SU-DHL-6 (cell line): ENCODE measurements at regions not wholly inside any gene's neighbourhood (a gene's known extent, or its start where the extent isn't known, plus 50 kb on each side); places are given as distances from the start of the nearest gene placed in this dataset.
"Not testable (repeated sequence)": the region's sequence is repeated elsewhere in the genome, so short reads cannot be mapped to it uniquely, and the experiment has no call there.

ENCODE experiments used
- H2AFZ ChIP-seq: fragments of 200-600 bp; sonication (generic); 2 replicates; pipeline ENCODE4 v1.6.1; 2014; ENCODE audit warnings: low read depth, mild to moderate bottlenecking, moderate library complexity, mixed read lengths, antibody characterized with exemption, low read length; ENCODE audit not compliant: severe bottlenecking
- H3F3A ChIP-seq: fragments of 200-600 bp; shearing (Covaris generic); 2 replicates; pipeline ENCODE4 v1.6.0; 2016; ENCODE audit warnings: antibody characterized with exemption, mild to moderate bottlenecking; ENCODE audit not compliant: insufficient read depth
- H3K27ac ChIP-seq: fragments of 200-600 bp; sonication (generic); 2 replicates; pipeline ENCODE4 v1.5.1; 2016; ENCODE audit warnings: low read depth, mild to moderate bottlenecking, low read length, moderate library complexity, mixed read lengths
- H3K27me3 ChIP-seq: fragments of 200-600 bp; sonication (generic), shearing (Covaris generic); 2 replicates; pipeline ENCODE4 v1.6.0; 2014; ENCODE audit warnings: mild to moderate bottlenecking, low read length
- H3K36me3 ChIP-seq: fragments of 200-600 bp; sonication (generic); 2 replicates; pipeline ENCODE4 v1.6.1; 2014; ENCODE audit warnings: mild to moderate bottlenecking, low read length, mixed read lengths
- H3K4me2 ChIP-seq: fragments of 300-600, 200-600 bp; shearing (Covaris generic), sonication (generic); 2 replicates; pipeline ENCODE4 v1.6.0; 2014; ENCODE audit warnings: low read length, low read depth, mild to moderate bottlenecking; ENCODE audit not compliant: poor library complexity, severe bottlenecking
- H3K4me3 ChIP-seq: fragments of 200-600 bp; sonication (generic); 2 replicates; pipeline ENCODE4 v1.5.1; 2014; ENCODE audit warnings: antibody characterized with exemption, low read length, mild to moderate bottlenecking, mixed read lengths; ENCODE audit not compliant: insufficient read depth, poor library complexity, severe bottlenecking
- H3K79me2 ChIP-seq: fragments of 200-600 bp; sonication (generic); 2 replicates; pipeline ENCODE4 v1.6.1; 2014; ENCODE audit warnings: mild to moderate bottlenecking, low read length, moderate library complexity; ENCODE audit not compliant: insufficient read depth
- H3K9ac ChIP-seq: fragments of 200-600 bp; sonication (generic); 2 replicates; pipeline ENCODE4 v1.7.0; 2014; ENCODE audit warnings: mild to moderate bottlenecking, low read length
- H3K9me2 ChIP-seq: fragments of 200-600 bp; sonication (generic); replicated peaks from 2 replicates; pipeline ENCODE4 v1.6.1; 2014; ENCODE audit warnings: low read length; ENCODE audit not compliant: insufficient read depth
- H3K9me3 ChIP-seq: fragments of 200-600 bp; sonication (generic); 2 replicates; pipeline ENCODE4 v1.6.1; 2014; ENCODE audit warnings: low read length, mixed read lengths; ENCODE audit not compliant: insufficient read depth
- H4K20me1 ChIP-seq: fragments of 200-600 bp; sonication (generic); 2 replicates; pipeline ENCODE4 v1.6.1; 2014; ENCODE audit warnings: low read depth, mild to moderate bottlenecking, antibody characterized with exemption, low read length, moderate library complexity, mixed read lengths
- CTCF ChIP-seq: fragments of 200-600 bp; sonication (generic); IDR thresholded peaks from one replicate; pipeline ENCODE4 v1.5.1; 2017; ENCODE audit warnings: antibody characterized with exemption, mild to moderate bottlenecking, low read length, moderate library complexity; ENCODE audit not compliant: insufficient read depth, poor library complexity, severe bottlenecking
- EZH2phosphoT487 ChIP-seq: fragments of 200-600 bp; sonication (generic), shearing (Covaris generic); conservative IDR thresholded peaks from 2 replicates; pipeline ENCODE4 v1.6.1; 2018; ENCODE audit warnings: mild to moderate bottlenecking, antibody characterized with exemption, low read length, moderate library complexity, mixed read lengths

GRCh38 chr6:10174761-10175160 is 240.1 kb downstream of the TFAP2A start:
- Histone ChIP-seq H4K20me1 (no peaks in the 10 kb centered on the region), H3K9me3 (no peaks in the 10 kb centered on the region), H3K36me3 (no peaks in the 10 kb centered on the region), H2AFZ (no peak overlapping the region), H3K27ac (no peak overlapping the region), H3K79me2 (no peaks in the 10 kb centered on the region), H3K4me2 (no peak overlapping the region), H3K9me2 (no peaks in the 10 kb centered on the region), H3K4me3 (no peak overlapping the region), H3F3A (no peaks in the 10 kb centered on the region), H3K27me3 (no peaks in the 10 kb centered on the region), H3K9ac (no peak overlapping the region)
- TF ChIP-seq EZH2phosphoT487 (no peak), CTCF (no peak)

- Histone ChIP-seq H3K9ac (no peak overlapping the region), H3K4me3 (no peak overlapping the region), H3K79me2 (no peaks in the 10 kb centered on the region), H4K20me1 (no peaks in the 10 kb centered on the region), H3K9me2 (no peaks in the 10 kb centered on the region), H2AFZ (no peak overlapping the region), H3K9me3 (no peaks in the 10 kb centered on the region), H3K36me3 (no peaks in the 10 kb centered on the region), H3F3A (no peaks in the 10 kb centered on the region), H3K4me2 (no peak overlapping the region), H3K27me3 (no peaks in the 10 kb centered on the region), H3K27ac (no peak overlapping the region)
- TF ChIP-seq EZH2phosphoT487 (no peak), CTCF (no peak)
Observed at GRCh38 chr6:10174056-10174455, 240.8 kb downstream of the TFAP2A start.

- H3K9me3 ChIP-seq, H3K9me2 ChIP-seq, H3K4me3 ChIP-seq, H2AFZ ChIP-seq, H3K79me2 ChIP-seq, H4K20me1 ChIP-seq, H3K36me3 ChIP-seq, H3K9ac ChIP-seq, H3K27me3 ChIP-seq, H3K27ac ChIP-seq, H3K4me2 ChIP-seq, H3F3A ChIP-seq: not testable (repeated sequence)
Observed at GRCh38 chr6:10171706-10172105, 243.2 kb downstream of the TFAP2A start.

- Histone ChIP-seq H3K9ac (no peak overlapping the region), H3K79me2 (no peaks in the 10 kb centered on the region), H3K27ac (no peak overlapping the region), H4K20me1 (no peaks in the 10 kb centered on the region), H3K27me3 (no peaks in the 10 kb centered on the region), H3K4me3 (no peak overlapping the region), H3K4me2 (no peak overlapping the region), H3F3A (no peaks in the 10 kb centered on the region), H3K9me2 (no peaks in the 10 kb centered on the region), H2AFZ (no peak overlapping the region), H3K9me3 (no peaks in the 10 kb centered on the region), H3K36me3 (no peaks in the 10 kb centered on the region)
- TF ChIP-seq EZH2phosphoT487 (no peak), CTCF (no peak)
Observed at GRCh38 chr6:10170816-10171215, 244.1 kb downstream of the TFAP2A start.
